ENCODE measurements at regions not wholly inside any gene's neighbourhood (a gene's known extent, or its start where the extent isn't known, plus 50 kb on each side); places are given as distances from the start of the nearest gene placed in this dataset.

DNA sequence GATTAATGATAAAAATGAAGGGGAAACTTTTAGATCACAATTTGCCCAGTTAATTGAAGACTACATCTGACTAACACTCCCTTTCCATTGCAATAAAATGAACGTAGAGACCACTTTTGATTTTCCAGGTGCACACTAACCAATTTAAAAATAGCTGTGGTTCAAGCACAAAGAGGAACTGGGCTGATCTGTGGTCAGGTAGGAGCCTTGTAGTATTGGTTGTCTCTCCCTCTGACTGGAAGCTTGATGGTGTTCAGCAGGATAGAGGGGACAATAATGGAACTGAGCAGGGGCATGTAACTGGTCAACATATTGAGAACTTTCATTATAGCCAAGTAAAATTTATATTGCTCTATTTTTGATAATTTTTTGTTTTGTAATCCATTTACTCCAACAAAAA, 886.8 kb upstream of the SEMA6A start:
- H3K27me3 Mint-ChIP-seq (ENCODE audit: insufficient read depth, low read depth, poor library complexity) = no peaks in the 10 kb centered on the region
- H3K36me3 Mint-ChIP-seq (ENCODE audit: low read depth) = no peaks in the 10 kb centered on the region
- no peaks in the 10 kb centered on the region for H3K9me3 Mint-ChIP-seq
- no peak for DNase-seq (ENCODE audit: low spot score)
- no peaks in the 10 kb centered on the region for H3K4me1 Mint-ChIP-seq
- TF ChIP-seq JUNB (IDR thresholded peaks at IDR 0.05; ENCODE audit: unreplicated experiment) = no peak
- H3K27ac Mint-ChIP-seq = no peak overlapping the region
- Histone ChIP-seq H3K4me3 (no peak overlapping the region), H3K79me2 (replicated peaks; ENCODE audit: insufficient read depth) (no peaks in the 10 kb centered on the region), H3K9me2 (ENCODE audit: insufficient read depth) (no peaks in the 10 kb centered on the region), H3K36me3 (ENCODE audit: insufficient read depth) (no peaks in the 10 kb centered on the region), H3K27ac (ENCODE audit: low read depth) (no peak overlapping the region), H3K4me2 (no peak overlapping the region), H2AFZ (no peak overlapping the region), H3K4me1 (ENCODE audit: insufficient read depth) (no peaks in the 10 kb centered on the region), H3K27me3 (ENCODE audit: insufficient read depth) (no peaks in the 10 kb centered on the region), H3F3A (replicated peaks; ENCODE audit: low read depth) (no peaks in the 10 kb centered on the region), H4K20me1 (replicated peaks; ENCODE audit: insufficient read depth) (no peaks in the 10 kb centered on the region)
- no peak overlapping the region for H3K4me3 Mint-ChIP-seq
- ATAC-seq = no peak

GRCh38 chr5:117457656-117458055, 883.0 kb upstream of the SEMA6A start:
- Histone ChIP-seq H4K20me1 (replicated peaks; ENCODE audit: insufficient read depth) (no peaks in the 10 kb centered on the region), H3K4me1 (ENCODE audit: insufficient read depth) (no peaks in the 10 kb centered on the region)
- H3K36me3 Mint-ChIP-seq (ENCODE audit: low read depth) = no peaks in the 10 kb centered on the region; the same call in 2 of the 3 replicates
- TF ChIP-seq REST (IDR thresholded peaks at IDR 0.05; ENCODE audit: unreplicated experiment) = no peak
- no peak for TF ChIP-seq ZNF331 (CRISPR knock-in tag; IDR thresholded peaks at IDR 0.05; ENCODE audit: low read depth)
- no peak for TF ChIP-seq ZNF114 (CRISPR knock-in tag; IDR thresholded peaks at IDR 0.05)
- TF ChIP-seq CREB1 (CRISPR knock-in tag; IDR thresholded peaks at IDR 0.05; ENCODE audit: low read depth) = no peak
- TF ChIP-seq, protein P1, sequence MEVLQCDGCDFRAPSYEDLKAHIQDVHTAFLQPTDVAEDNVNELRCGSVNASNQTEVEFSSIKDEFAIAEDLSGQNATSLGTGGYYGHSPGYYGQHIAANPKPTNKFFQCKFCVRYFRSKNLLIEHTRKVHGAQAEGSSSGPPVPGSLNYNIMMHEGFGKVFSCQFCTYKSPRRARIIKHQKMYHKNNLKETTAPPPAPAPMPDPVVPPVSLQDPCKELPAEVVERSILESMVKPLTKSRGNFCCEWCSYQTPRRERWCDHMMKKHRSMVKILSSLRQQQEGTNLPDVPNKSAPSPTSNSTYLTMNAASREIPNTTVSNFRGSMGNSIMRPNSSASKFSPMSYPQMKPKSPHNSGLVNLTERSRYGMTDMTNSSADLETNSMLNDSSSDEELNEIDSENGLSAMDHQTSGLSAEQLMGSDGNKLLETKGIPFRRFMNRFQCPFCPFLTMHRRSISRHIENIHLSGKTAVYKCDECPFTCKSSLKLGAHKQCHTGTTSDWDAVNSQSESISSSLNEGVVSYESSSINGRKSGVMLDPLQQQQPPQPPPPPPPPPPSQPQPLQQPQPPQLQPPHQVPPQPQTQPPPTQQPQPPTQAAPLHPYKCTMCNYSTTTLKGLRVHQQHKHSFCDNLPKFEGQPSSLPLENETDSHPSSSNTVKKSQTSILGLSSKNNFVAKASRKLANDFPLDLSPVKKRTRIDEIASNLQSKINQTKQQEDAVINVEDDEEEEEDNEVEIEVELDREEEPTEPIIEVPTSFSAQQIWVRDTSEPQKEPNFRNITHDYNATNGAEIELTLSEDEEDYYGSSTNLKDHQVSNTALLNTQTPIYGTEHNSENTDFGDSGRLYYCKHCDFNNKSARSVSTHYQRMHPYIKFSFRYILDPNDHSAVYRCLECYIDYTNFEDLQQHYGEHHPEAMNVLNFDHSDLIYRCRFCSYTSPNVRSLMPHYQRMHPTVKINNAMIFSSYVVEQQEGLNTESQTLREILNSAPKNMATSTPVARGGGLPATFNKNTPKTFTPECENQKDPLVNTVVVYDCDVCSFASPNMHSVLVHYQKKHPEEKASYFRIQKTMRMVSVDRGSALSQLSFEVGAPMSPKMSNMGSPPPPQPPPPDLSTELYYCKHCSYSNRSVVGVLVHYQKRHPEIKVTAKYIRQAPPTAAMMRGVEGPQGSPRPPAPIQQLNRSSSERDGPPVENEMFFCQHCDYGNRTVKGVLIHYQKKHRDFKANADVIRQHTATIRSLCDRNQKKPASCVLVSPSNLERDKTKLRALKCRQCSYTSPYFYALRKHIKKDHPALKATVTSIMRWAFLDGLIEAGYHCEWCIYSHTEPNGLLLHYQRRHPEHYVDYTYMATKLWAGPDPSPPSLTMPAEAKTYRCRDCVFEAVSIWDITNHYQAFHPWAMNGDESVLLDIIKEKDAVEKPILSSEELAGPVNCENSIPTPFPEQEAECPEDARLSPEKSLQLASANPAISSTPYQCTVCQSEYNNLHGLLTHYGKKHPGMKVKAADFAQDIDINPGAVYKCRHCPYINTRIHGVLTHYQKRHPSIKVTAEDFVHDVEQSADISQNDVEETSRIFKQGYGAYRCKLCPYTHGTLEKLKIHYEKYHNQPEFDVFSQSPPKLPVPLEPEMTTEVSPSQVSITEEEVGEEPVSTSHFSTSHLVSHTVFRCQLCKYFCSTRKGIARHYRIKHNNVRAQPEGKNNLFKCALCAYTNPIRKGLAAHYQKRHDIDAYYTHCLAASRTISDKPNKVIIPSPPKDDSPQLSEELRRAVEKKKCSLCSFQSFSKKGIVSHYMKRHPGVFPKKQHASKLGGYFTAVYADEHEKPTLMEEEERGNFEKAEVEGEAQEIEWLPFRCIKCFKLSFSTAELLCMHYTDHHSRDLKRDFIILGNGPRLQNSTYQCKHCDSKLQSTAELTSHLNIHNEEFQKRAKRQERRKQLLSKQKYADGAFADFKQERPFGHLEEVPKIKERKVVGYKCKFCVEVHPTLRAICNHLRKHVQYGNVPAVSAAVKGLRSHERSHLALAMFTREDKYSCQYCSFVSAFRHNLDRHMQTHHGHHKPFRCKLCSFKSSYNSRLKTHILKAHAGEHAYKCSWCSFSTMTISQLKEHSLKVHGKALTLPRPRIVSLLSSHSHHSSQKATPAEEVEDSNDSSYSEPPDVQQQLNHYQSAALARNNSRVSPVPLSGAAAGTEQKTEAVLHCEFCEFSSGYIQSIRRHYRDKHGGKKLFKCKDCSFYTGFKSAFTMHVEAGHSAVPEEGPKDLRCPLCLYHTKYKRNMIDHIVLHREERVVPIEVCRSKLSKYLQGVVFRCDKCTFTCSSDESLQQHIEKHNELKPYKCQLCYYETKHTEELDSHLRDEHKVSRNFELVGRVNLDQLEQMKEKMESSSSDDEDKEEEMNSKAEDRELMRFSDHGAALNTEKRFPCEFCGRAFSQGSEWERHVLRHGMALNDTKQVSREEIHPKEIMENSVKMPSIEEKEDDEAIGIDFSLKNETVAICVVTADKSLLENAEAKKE (CRISPR knock-in tag; IDR thresholded peaks at IDR 0.05) = no peak
- TF ChIP-seq CTCF (conservative IDR thresholded peaks at IDR 0.05; ENCODE audit: low read depth in 2 of 2) = no peak
- no peak for TF ChIP-seq EZH2phosphoT487 (IDR thresholded peaks at IDR 0.05; ENCODE audit: unreplicated experiment)
- no peak for TF ChIP-seq NANOG (IDR thresholded peaks at IDR 0.05; ENCODE audit: borderline replicate concordance)
- TF ChIP-seq JUNB (IDR thresholded peaks at IDR 0.05; ENCODE audit: unreplicated experiment) = no peak
- no peak for TF ChIP-seq ETS1 (IDR thresholded peaks at IDR 0.05)

More at GRCh38 chr5:117457656-117458055, 883.0 kb upstream of the SEMA6A start:
- Histone ChIP-seq H3K27me3 (ENCODE audit: insufficient read depth) (no peaks in the 10 kb centered on the region), H3K27ac (ENCODE audit: low read depth) (no peak overlapping the region), H3K79me2 (replicated peaks; ENCODE audit: insufficient read depth) (no peaks in the 10 kb centered on the region), H3K4me2 (no peak overlapping the region), H2AFZ (no peak overlapping the region), H3F3A (replicated peaks; ENCODE audit: low read depth) (no peaks in the 10 kb centered on the region), H3K36me3 (ENCODE audit: insufficient read depth) (no peaks in the 10 kb centered on the region), H3K4me3 (no peak overlapping the region), H3K9me2 (ENCODE audit: insufficient read depth) (no peaks in the 10 kb centered on the region)
- Mint-ChIP-seq H3K4me1 (no peaks in the 10 kb centered on the region; the same call in 2 of the 3 replicates), H3K27ac (no peak overlapping the region), H3K27me3 (ENCODE audit: insufficient read depth, low read depth, poor library complexity) (peaks cover 2% of the 10 kb centered on the region), H3K9me3 (peaks cover 10% of the 10 kb centered on the region), H3K4me3 (no peak overlapping the region)
- DNase-seq (ENCODE audit: low spot score) (no peak), ATAC-seq (no peak)

Measured in GM23338 (cell line).